MM.1S (cell line): ENCODE measurements at regions not wholly inside any gene's neighbourhood (a gene's known extent, or its start where the extent isn't known, plus 50 kb on each side); places are given as distances from the start of the nearest gene placed in this dataset.

ENCODE experiments used
- EZH2 ChIP-seq: fragments of 300-600 bp; sonication (generic); optimal IDR thresholded peaks from 2 replicates; pipeline ENCODE3; 2017; ENCODE audit warnings: low read depth, mild to moderate bottlenecking, antibody characterized with exemption, low read length, mixed read lengths
- TF ChIP-seq, protein P1 (sequence below): fragments of 300-600 bp; sonication (generic); IDR thresholded peaks from 2 replicates; pipeline ENCODE4 v1.5.1; 2016; ENCODE audit warnings: antibody characterized with exemption, low read length, mixed read lengths

DNA sequence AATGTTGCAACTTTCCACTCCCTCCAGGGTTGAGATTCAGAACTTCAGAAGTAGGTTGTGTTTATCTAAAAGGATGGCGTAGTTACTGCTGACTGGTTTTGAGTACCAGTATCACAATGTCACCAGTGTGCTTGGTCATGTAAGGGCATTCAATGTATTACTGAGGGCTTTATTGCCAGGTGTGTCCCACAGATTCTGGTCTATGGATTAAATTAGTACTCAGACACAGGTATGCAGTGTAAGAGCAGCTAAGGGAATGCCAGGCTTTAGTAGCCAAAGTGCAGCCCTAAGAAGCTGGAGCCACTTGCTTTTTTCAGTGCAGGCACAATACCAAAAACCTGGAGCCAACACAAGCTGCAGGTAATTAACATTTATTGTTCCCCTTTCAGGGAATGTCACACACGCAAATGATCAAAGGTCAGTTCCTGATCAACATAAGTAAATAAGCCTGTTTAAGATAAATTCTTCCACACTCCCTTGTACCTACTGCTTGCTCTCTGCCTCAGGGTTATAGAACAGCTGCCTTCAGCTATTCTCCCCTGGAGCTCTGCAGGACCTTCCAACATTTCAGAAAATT is 130.1 kb upstream of the ZNF91 start:
- TF ChIP-seq, protein P1, sequence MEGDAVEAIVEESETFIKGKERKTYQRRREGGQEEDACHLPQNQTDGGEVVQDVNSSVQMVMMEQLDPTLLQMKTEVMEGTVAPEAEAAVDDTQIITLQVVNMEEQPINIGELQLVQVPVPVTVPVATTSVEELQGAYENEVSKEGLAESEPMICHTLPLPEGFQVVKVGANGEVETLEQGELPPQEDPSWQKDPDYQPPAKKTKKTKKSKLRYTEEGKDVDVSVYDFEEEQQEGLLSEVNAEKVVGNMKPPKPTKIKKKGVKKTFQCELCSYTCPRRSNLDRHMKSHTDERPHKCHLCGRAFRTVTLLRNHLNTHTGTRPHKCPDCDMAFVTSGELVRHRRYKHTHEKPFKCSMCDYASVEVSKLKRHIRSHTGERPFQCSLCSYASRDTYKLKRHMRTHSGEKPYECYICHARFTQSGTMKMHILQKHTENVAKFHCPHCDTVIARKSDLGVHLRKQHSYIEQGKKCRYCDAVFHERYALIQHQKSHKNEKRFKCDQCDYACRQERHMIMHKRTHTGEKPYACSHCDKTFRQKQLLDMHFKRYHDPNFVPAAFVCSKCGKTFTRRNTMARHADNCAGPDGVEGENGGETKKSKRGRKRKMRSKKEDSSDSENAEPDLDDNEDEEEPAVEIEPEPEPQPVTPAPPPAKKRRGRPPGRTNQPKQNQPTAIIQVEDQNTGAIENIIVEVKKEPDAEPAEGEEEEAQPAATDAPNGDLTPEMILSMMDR = no peak
- TF ChIP-seq EZH2 = no peak
